Sigmoid colon (tissue), 6 donors: ENCODE measurements at regions not wholly inside any gene's neighbourhood (a gene's known extent, or its start where the extent isn't known, plus 50 kb on each side); places are given as distances from the start of the nearest gene placed in this dataset.

Source experiments
- DNase-seq: peaks from one replicate; pipeline ENCODE4 v3.0.0-alpha.2; 2019
- H3K27ac ChIP-seq, 4 donors: fragments of 200-600 bp; sonication (generic); one replicate each; pipeline ENCODE4 v1.5.1; 2016 to 2019; ENCODE audit warnings: mild to moderate bottlenecking in 1 of 4
- H3K27me3 ChIP-seq, 3 donors: fragments of 200-600 bp; sonication (generic); one replicate each; pipeline ENCODE4 v1.5.1; 2019; ENCODE audit warnings: mild to moderate bottlenecking in 1 of 3
- H3K36me3 ChIP-seq, 4 donors: fragments of 200-600 bp; sonication (generic); one replicate each; pipeline ENCODE4 v1.5.1; 2016 to 2019
- H3K4me1 ChIP-seq, 4 donors: fragments of 200-600 bp; sonication (generic); one replicate each; pipeline ENCODE4 v1.5.1; 2017 to 2019
- H3K4me3 ChIP-seq, 4 donors: fragments of 200-600 bp; sonication (generic); one replicate each; pipeline ENCODE4 v1.5.1; 2017 to 2019; ENCODE audit warnings: mild to moderate bottlenecking in 2 of 4, moderate library complexity in 1 of 4
- H3K9me3 ChIP-seq, 4 donors: fragments of 200-600 bp in 3 of 4; sonication (generic) in 3 of 4; one replicate each; pipeline versions ENCODE4 v1.5.1 to v1.6.1; 2013 to 2019
- EP300 ChIP-seq, 4 donors: sonication (generic); formaldehyde crosslinking; IDR thresholded peaks; one replicate each; pipeline ENCODE4 v1.6.1; 2017; ENCODE audit warnings: antibody characterized with exemption in 4 of 4
- POLR2A ChIP-seq, 2 donors: fragments of 450-650 bp; IDR thresholded peaks; one replicate each; pipeline ENCODE4 v1.6.1; 2016; ENCODE audit warnings: antibody characterized with exemption in 2 of 2, mild to moderate bottlenecking in 2 of 2, moderate library complexity in 2 of 2
- POLR2AphosphoS5 ChIP-seq, 4 donors: sonication (generic); formaldehyde crosslinking; IDR thresholded peaks; one replicate each; pipeline ENCODE4 v1.6.1; 2017; ENCODE audit warnings: antibody characterized with exemption in 4 of 4
- whole genome bisulfite sequencing, 2 donors: extraction: QIAGEN DNeasy Blood & Tissue Kit; methylation state at CpG; one replicate each; pipeline ENCODE4 v1.1.7; 2013; 5-methylcytosine and 5-hydroxymethylcytosine counted together
- intact Hi-C: fragments of 100-400 bp; cut with DNase I; formaldehyde crosslinking; loops from one replicate; pipeline ENCODE4 v1.15.1; 2023
- TF ChIP-seq, protein P1 (sequence below), 4 experiments: fragments of 450-650 bp in 3 of 4; fragments of 200-600 bp in 1 of 4; IDR thresholded peaks; one replicate each; pipeline ENCODE4 v1.5.1; 2016 to 2019; ENCODE audit warnings: antibody characterized with exemption in 4 of 4, mild to moderate bottlenecking in 3 of 4, moderate library complexity in 2 of 4
- donor health status: healthy with polysubstance abuse.
- donor health status: healthy.

- Histone ChIP-seq H3K9me3 (no peaks in the 10 kb centered on the region), H3K4me3 (no peak overlapping the region), H3K4me1 (peaks cover 0 to 16% (median 10%) of the 10 kb centered on the region in 4 donors), H3K36me3 (no peaks in the 10 kb centered on the region), H3K27me3 (no peaks in the 10 kb centered on the region), H3K27ac (no peak overlapping the region)
- DNase-seq = no peak
- intact Hi-C loops = no loop called here
- TF ChIP-seq, protein P1, sequence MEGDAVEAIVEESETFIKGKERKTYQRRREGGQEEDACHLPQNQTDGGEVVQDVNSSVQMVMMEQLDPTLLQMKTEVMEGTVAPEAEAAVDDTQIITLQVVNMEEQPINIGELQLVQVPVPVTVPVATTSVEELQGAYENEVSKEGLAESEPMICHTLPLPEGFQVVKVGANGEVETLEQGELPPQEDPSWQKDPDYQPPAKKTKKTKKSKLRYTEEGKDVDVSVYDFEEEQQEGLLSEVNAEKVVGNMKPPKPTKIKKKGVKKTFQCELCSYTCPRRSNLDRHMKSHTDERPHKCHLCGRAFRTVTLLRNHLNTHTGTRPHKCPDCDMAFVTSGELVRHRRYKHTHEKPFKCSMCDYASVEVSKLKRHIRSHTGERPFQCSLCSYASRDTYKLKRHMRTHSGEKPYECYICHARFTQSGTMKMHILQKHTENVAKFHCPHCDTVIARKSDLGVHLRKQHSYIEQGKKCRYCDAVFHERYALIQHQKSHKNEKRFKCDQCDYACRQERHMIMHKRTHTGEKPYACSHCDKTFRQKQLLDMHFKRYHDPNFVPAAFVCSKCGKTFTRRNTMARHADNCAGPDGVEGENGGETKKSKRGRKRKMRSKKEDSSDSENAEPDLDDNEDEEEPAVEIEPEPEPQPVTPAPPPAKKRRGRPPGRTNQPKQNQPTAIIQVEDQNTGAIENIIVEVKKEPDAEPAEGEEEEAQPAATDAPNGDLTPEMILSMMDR (IDR thresholded peaks at IDR 0.05) = no peak
- TF ChIP-seq POLR2AphosphoS5 (IDR thresholded peaks at IDR 0.05) (peak in 1 of 4 donors; percentile 9), EP300 (IDR thresholded peaks at IDR 0.05) (no peak), POLR2A (IDR thresholded peaks at IDR 0.05) (no peak)
- WGBS, 2 donors = 61 to 75% methylated on average over 9 of the region's 9 CpGs
Observed at GRCh38 chr3:107992976-107993684, 97.7 kb downstream of the CD47 start.

- H3K27me3 ChIP-seq = no peaks in the 10 kb centered on the region
- 94 to 95% methylated on average over 5 of the region's 5 CpGs for WGBS, 2 donors
- no peaks in the 10 kb centered on the region for H3K36me3 ChIP-seq
- H3K4me3 ChIP-seq = no peak overlapping the region
- no peak overlapping the region for H3K27ac ChIP-seq
- TF ChIP-seq, protein P1 (IDR thresholded peaks at IDR 0.05) = no peak
- TF ChIP-seq EP300 (IDR thresholded peaks at IDR 0.05) (no peak), POLR2A (IDR thresholded peaks at IDR 0.05) (no peak)
- no peak for DNase-seq
- no peaks in the 10 kb centered on the region for H3K9me3 ChIP-seq
- peaks cover 0 to 37% (median 30%) of the 10 kb centered on the region in 4 donors for H3K4me1 ChIP-seq
- intact Hi-C loops = no loop called here
Observed at GRCh38 chr3:107990926-107991325, 99.9 kb downstream of the CD47 start.

DNA sequence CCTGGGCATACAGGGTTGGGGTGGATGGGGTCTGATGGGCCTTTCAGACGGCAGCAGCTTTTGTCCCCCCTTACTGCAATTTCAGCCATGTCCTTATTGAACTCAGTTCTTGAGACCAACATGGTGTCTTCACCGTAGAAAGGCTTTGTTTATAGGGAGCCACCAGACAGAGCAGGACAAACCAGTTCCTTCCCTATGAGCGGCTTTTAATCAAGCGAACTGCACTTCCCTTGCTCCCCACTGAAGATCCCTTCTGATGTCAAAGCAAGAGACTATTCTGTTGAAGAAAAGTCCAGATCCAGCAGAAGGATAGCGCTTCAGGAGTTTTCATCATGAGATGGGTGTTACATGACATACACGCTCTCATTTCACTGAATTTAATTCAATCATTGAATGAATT is 100.4 kb downstream of the CD47 start:
- Histone ChIP-seq H3K27ac (no peak overlapping the region), H3K4me1 (peaks cover 0 to 38% (median 32%) of the 10 kb centered on the region in 4 donors), H3K9me3 (no peaks in the 10 kb centered on the region), H3K36me3 (no peaks in the 10 kb centered on the region), H3K4me3 (no peak overlapping the region), H3K27me3 (no peaks in the 10 kb centered on the region)
- WGBS, 2 donors = 92 to 95% methylated on average over 6 of the region's 6 CpGs
- TF ChIP-seq POLR2AphosphoS5 (IDR thresholded peaks at IDR 0.05) (no peak), EP300 (IDR thresholded peaks at IDR 0.05) (no peak), POLR2A (IDR thresholded peaks at IDR 0.05) (no peak)
- TF ChIP-seq, protein P1 (IDR thresholded peaks at IDR 0.05) = no peak
- intact Hi-C loops = no loop called here
- no peak for DNase-seq

- 23 to 56% methylated on average over 4 of the region's 4 CpGs for WGBS, 2 donors
- intact Hi-C loops = loop anchor here (5.0 kb wide), 2 partner anchors 62 to 88 kb away; no protein-coding TSS in a partner anchor
- no peak overlapping the region for H3K4me3 ChIP-seq
- H3K36me3 ChIP-seq = no peaks in the 10 kb centered on the region
- no peaks in the 10 kb centered on the region for H3K9me3 ChIP-seq
- H3K4me1 ChIP-seq = peaks cover 0 to 38% (median 32%) of the 10 kb centered on the region in 4 donors
- TF ChIP-seq POLR2A (IDR thresholded peaks at IDR 0.05) = no peak
- TF ChIP-seq EP300 (IDR thresholded peaks at IDR 0.05) = no peak
- no peaks in the 10 kb centered on the region for H3K27me3 ChIP-seq
- DNase-seq = no peak
- H3K27ac ChIP-seq = no peak overlapping the region
Observed at GRCh38 chr3:107989661-107990060, 101.2 kb downstream of the CD47 start.

DNA sequence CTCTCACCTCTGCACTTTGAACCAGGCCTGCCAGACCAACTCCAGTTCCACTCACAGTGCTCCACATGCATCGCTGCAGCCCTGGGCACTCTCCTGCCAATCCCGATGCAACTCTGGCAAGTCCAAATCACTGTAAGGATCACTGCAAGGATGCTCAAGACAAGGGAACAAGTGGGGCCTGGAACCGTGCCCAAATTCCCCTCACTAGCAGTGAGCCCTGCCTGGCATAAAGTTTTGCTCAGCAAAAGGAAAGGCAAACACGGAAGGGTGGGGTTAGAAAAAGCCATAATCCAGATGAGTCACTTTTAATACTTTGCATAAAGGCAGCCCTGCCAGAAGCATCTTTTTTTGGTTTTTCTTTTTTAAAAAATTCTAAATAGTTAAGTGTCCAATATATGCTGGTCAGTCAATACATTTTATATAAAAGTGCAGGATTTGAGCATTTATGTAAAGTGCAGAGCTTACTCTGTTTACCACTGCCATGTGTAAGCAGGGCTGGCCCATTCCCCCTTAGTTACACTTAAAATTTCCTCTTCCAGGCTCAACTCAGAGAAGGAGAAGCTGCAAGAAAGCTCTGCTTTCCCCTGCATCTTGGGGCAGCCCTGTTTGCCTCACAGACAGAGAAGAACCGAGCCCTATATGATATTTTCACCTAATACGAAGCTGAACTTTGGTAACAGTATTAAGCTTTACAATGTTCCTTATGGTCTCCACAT is 102.2 kb downstream of the CD47 start:
- Histone ChIP-seq H3K4me1 (peaks cover 0 to 38% (median 32%) of the 10 kb centered on the region in 4 donors), H3K27me3 (no peaks in the 10 kb centered on the region), H3K9me3 (no peaks in the 10 kb centered on the region), H3K27ac (peak overlapping the region in 1 of 4 donors; percentile 78), H3K36me3 (no peaks in the 10 kb centered on the region), H3K4me3 (no peak overlapping the region)
- DNase-seq = no peak
- WGBS, 2 donors = 17 to 53% methylated on average over 6 of the region's 6 CpGs
- intact Hi-C loops = loop anchor here (5.0 kb wide), 2 partner anchors 61 to 89 kb away; no protein-coding TSS in a partner anchor
- TF ChIP-seq EP300 (IDR thresholded peaks at IDR 0.05) = no peak
- TF ChIP-seq, protein P1 (IDR thresholded peaks at IDR 0.05) = no peak
- TF ChIP-seq POLR2A (IDR thresholded peaks at IDR 0.05) = no peak
- no peak for TF ChIP-seq POLR2AphosphoS5 (IDR thresholded peaks at IDR 0.05)
